Suprapubic skin (tissue), 3 donors: ENCODE measurements at regions not wholly inside any gene's neighbourhood (a gene's known extent, or its start where the extent isn't known, plus 50 kb on each side); places are given as distances from the start of the nearest gene placed in this dataset.

ENCODE experiments used
- POLR2A ChIP-seq, 2 donors: fragments of 450-650 bp; IDR thresholded peaks; one replicate each; pipeline ENCODE4 v1.6.1; 2017; ENCODE audit warnings: antibody characterized with exemption in 2 of 2, mild to moderate bottlenecking in 2 of 2, moderate library complexity in 2 of 2
- TF ChIP-seq, protein P1 (sequence below), 2 donors: fragments of 200-600 bp in 1 of 2; fragments of 450-650 bp in 1 of 2; sonication (generic) in 1 of 2; IDR thresholded peaks; one replicate each; pipeline ENCODE4 v1.5.1; 2016 to 2019; ENCODE audit warnings: antibody characterized with exemption in 2 of 2, mild to moderate bottlenecking in 1 of 2, moderate library complexity in 1 of 2

GRCh38 chr7:31260851-31261250, 79.7 kb downstream of the NEUROD6 start:
- TF ChIP-seq, protein P1, sequence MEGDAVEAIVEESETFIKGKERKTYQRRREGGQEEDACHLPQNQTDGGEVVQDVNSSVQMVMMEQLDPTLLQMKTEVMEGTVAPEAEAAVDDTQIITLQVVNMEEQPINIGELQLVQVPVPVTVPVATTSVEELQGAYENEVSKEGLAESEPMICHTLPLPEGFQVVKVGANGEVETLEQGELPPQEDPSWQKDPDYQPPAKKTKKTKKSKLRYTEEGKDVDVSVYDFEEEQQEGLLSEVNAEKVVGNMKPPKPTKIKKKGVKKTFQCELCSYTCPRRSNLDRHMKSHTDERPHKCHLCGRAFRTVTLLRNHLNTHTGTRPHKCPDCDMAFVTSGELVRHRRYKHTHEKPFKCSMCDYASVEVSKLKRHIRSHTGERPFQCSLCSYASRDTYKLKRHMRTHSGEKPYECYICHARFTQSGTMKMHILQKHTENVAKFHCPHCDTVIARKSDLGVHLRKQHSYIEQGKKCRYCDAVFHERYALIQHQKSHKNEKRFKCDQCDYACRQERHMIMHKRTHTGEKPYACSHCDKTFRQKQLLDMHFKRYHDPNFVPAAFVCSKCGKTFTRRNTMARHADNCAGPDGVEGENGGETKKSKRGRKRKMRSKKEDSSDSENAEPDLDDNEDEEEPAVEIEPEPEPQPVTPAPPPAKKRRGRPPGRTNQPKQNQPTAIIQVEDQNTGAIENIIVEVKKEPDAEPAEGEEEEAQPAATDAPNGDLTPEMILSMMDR (IDR thresholded peaks at IDR 0.05), result no peak
- no peak for TF ChIP-seq POLR2A (IDR thresholded peaks at IDR 0.05)
